ENCODE measurements at regions not wholly inside any gene's neighbourhood (a gene's known extent, or its start where the extent isn't known, plus 50 kb on each side); places are given as distances from the start of the nearest gene placed in this dataset.

GRCh38 chr4:183588169-183588675 lies 70.8 kb downstream of the RWDD4 start:
- Histone ChIP-seq H3K27ac (ENCODE audit: low read length) (no peak overlapping the region), H3K9me3 (no peaks in the 10 kb centered on the region), H3K4me3 (ENCODE audit: control insufficient read depth in 1 of 2, extremely low read depth in 1 of 2, low read length in 1 of 2) (no peak overlapping the region), H3K4me1 (ENCODE audit: control insufficient read depth in 1 of 2, extremely low read depth in 1 of 2, insufficient read depth in 2 of 2, low read length in 2 of 2) (no peaks in the 10 kb centered on the region), H3K36me3 (ENCODE audit: control insufficient read depth in 2 of 2, extremely low read depth in 1 of 2, insufficient read depth in 1 of 2, low read length in 1 of 2) (no peaks in the 10 kb centered on the region), H3K27me3 (replicated peaks in 1 of 2; ENCODE audit: control insufficient read depth in 2 of 2, extremely low read depth in 1 of 2, insufficient read depth in 2 of 2, low read length in 1 of 2) (peaks cover 0 to 13% of the 10 kb centered on the region in 2 experiments)
- DNase-seq (no peak), ATAC-seq (replicated peaks in 1 of 4) (no peak)
- H3K27ac Mint-ChIP-seq = no peak overlapping the region
- H3K4me1 Mint-ChIP-seq = no peaks in the 10 kb centered on the region
- ChIA-PET CTCF (no interaction called here), POLR2A (no interaction called here)
- 100% methylated on average over 1 of the region's 11 CpGs for WGBS (ENCODE audit: insufficient coverage)
- no peaks in the 10 kb centered on the region for H3K36me3 Mint-ChIP-seq
- no peak overlapping the region for H3K4me3 Mint-ChIP-seq
- peaks cover 6 to 8% of the 10 kb centered on the region in 2 donors for H3K27me3 Mint-ChIP-seq
- no peaks in the 10 kb centered on the region for H3K9me3 Mint-ChIP-seq

GRCh38 chr4:183588691-183589090 lies 70.3 kb downstream of the RWDD4 start:
- Histone ChIP-seq H3K9me3 (no peaks in the 10 kb centered on the region), H3K27ac (ENCODE audit: low read length) (no peak overlapping the region), H3K27me3 (replicated peaks in 1 of 2; ENCODE audit: control insufficient read depth in 2 of 2, extremely low read depth in 1 of 2, insufficient read depth in 2 of 2, low read length in 1 of 2) (peaks cover 0 to 15% of the 10 kb centered on the region in 2 experiments), H3K4me3 (ENCODE audit: control insufficient read depth in 1 of 2, extremely low read depth in 1 of 2, low read length in 1 of 2) (no peak overlapping the region), H3K36me3 (ENCODE audit: control insufficient read depth in 2 of 2, extremely low read depth in 1 of 2, insufficient read depth in 1 of 2, low read length in 1 of 2) (no peaks in the 10 kb centered on the region), H3K4me1 (ENCODE audit: control insufficient read depth in 1 of 2, extremely low read depth in 1 of 2, insufficient read depth in 2 of 2, low read length in 2 of 2) (no peaks in the 10 kb centered on the region)
- no peak for ATAC-seq (replicated peaks in 1 of 4)
- WGBS (ENCODE audit: insufficient coverage) = no CpG with 5 or more reads among the region's 3 CpGs
- Mint-ChIP-seq H3K27ac (no peak overlapping the region), H3K36me3 (no peaks in the 10 kb centered on the region), H3K4me1 (no peaks in the 10 kb centered on the region), H3K9me3 (no peaks in the 10 kb centered on the region), H3K4me3 (no peak overlapping the region), H3K27me3 (peaks cover 6 to 8% of the 10 kb centered on the region in 2 donors)
- POLR2A ChIA-PET = no interaction called here
- no peak for DNase-seq
- CTCF ChIA-PET = no interaction called here

- ChIA-PET POLR2A (interaction anchor here in 1 of 2 donors (0.5 kb wide), 1 partner anchor 601 kb away, joined by 3 read pairs; no protein-coding TSS in a partner anchor), CTCF (interaction anchor here in 1 of 2 donors (0.6 kb wide), 1 partner anchor 492 kb away, joined by 3 read pairs; no protein-coding TSS in a partner anchor)
- H3K27me3 ChIP-seq (replicated peaks in 1 of 2; ENCODE audit: control insufficient read depth in 2 of 2, extremely low read depth in 1 of 2, insufficient read depth in 2 of 2, low read length in 1 of 2) = peaks cover 0 to 15% of the 10 kb centered on the region in 2 experiments
- H3K9me3 ChIP-seq = no peaks in the 10 kb centered on the region
- DNase-seq = no peak
- WGBS (ENCODE audit: insufficient coverage) = 100% methylated on average over 1 of the region's 5 CpGs
- Mint-ChIP-seq H3K4me1 (no peaks in the 10 kb centered on the region), H3K27ac (no peak overlapping the region), H3K9me3 (no peaks in the 10 kb centered on the region), H3K4me3 (no peak overlapping the region), H3K27me3 (peaks cover 7 to 8% of the 10 kb centered on the region in 2 donors), H3K36me3 (no peaks in the 10 kb centered on the region)
- H3K36me3 ChIP-seq (ENCODE audit: control insufficient read depth in 2 of 2, extremely low read depth in 1 of 2, insufficient read depth in 1 of 2, low read length in 1 of 2) = no peaks in the 10 kb centered on the region
- no peaks in the 10 kb centered on the region for H3K4me1 ChIP-seq (ENCODE audit: control insufficient read depth in 1 of 2, extremely low read depth in 1 of 2, insufficient read depth in 2 of 2, low read length in 2 of 2)
- no peak overlapping the region for H3K27ac ChIP-seq (ENCODE audit: low read length)
- no peak overlapping the region for H3K4me3 ChIP-seq (ENCODE audit: control insufficient read depth in 1 of 2, extremely low read depth in 1 of 2, low read length in 1 of 2)
- no peak for ATAC-seq (replicated peaks in 1 of 4)
Measured at GRCh38 chr4:183589461-183590099, 69.4 kb downstream of the RWDD4 start.

Measured in T-cell (primary cell).